ENCODE measurements at regions not wholly inside any gene's neighbourhood (a gene's known extent, or its start where the extent isn't known, plus 50 kb on each side); places are given as distances from the start of the nearest gene placed in this dataset.
"Not testable (repeated sequence)": the region's sequence is repeated elsewhere in the genome, so short reads cannot be mapped to it uniquely, and the experiment has no call there.

DNA sequence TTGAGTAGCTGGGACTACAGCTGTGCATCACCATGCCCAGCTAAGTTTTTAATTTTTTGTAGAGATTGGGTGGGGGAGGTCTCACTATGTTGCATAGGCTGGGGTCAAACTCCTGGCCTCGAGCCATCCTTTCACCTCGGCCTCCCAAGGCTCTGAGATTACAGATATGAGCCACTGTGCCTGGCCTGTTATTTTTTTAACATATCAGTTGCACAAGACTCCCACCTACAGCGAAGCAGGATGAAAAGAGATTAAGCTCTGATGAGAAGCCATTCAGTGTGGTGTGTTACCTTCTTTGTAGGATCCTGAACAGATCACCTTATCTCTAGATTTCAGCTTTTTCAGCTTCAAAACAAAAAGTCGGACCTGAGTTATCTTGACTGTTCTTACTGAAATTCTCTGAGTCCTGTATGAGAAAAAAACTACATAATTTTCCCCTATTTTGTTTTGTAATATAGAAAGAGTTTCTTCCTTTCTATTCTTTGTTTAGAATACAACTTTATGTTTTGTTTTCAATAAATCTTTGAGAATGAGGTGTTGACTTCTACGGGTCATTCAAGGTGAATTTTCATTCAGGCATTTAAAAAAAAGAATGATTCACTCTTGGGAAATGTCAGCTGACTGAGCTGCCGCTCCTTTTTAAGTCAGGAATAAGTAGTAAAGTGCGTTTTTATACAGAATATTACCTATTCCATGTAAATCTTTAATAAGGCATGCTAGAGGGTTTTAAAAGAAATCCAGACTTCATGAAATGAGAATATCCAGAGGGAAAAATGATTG, 134.6 kb downstream of the ARSF start:
- H3K4me3 ChIP-seq (ENCODE audit: low read depth, low read length), result no peak overlapping the region
- no peak for DNase-seq (ENCODE audit: low read depth)
- TF ChIP-seq MAX (IDR thresholded peaks at IDR 0.05; ENCODE audit: low read depth, low read length) (no peak), MYC (IDR thresholded peaks at IDR 0.05; ENCODE audit: low read depth, low read length) (no peak), POLR2A (IDR thresholded peaks at IDR 0.05; ENCODE audit: extremely low read depth, insufficient read length) (no peak), CTCF (IDR thresholded peaks at IDR 0.05; ENCODE audit: low read depth, low read length) (no peak)

DNA sequence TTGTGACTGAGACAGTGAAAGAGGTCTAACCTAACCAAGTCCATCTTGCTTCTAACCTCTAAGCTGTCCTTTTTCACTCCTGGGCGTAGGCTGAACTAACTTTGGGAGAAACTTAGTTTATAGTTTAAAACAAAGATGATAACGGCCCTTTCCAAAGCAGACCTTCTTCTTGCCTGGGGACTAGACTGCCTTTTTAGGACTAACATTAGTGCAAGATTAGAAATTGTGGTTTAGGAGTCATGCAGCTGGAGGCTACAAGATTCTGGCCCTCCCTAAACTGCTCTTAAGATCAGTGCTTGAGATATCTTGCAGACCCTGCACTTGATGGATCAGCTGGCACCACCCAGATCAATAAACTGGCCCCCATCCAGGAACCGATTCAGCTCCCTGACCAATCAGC, 130.9 kb downstream of the ARSF start:
- not testable (repeated sequence) for DNase-seq (ENCODE audit: low read depth)

DNA sequence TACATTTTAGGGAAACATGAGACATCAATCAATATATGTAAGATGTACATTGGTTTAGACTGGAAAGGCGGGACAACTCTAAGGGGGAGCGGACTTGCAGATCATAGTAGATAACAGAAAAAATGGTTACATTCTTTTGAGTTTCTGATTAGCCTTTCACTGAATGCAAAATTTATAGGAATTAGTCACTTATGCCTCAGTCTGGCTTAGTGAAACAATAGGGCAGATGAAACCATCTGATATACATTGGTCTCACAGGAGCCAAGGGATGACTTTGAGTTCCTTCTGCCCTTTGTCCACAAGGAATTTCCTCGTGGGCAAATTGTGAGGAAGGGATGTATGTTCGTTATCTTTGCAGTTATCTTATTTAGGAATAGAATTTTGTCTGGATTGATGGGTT, 128.2 kb downstream of the ARSF start:
- TF ChIP-seq POLR2A (IDR thresholded peaks at IDR 0.05; ENCODE audit: extremely low read depth, insufficient read length) (no peak), MAX (IDR thresholded peaks at IDR 0.05; ENCODE audit: low read depth, low read length) (no peak), MYC (IDR thresholded peaks at IDR 0.05; ENCODE audit: low read depth, low read length) (no peak), CTCF (IDR thresholded peaks at IDR 0.05; ENCODE audit: low read depth, low read length) (no peak)
- H3K4me3 ChIP-seq (ENCODE audit: low read depth, low read length), result no peak overlapping the region
- DNase-seq (ENCODE audit: low read depth), result no peak

More for the DNA sequence above, 130.9 kb downstream of the ARSF start:
- not testable (repeated sequence) for H3K4me3 ChIP-seq (ENCODE audit: low read depth, low read length)

- DNase-seq (ENCODE audit: low read depth), result no peak
- TF ChIP-seq MAX (IDR thresholded peaks at IDR 0.05; ENCODE audit: low read depth, low read length) (no peak), MYC (IDR thresholded peaks at IDR 0.05; ENCODE audit: low read depth, low read length) (no peak), CTCF (IDR thresholded peaks at IDR 0.05; ENCODE audit: low read depth, low read length) (no peak), POLR2A (IDR thresholded peaks at IDR 0.05; ENCODE audit: extremely low read depth, insufficient read length) (no peak)
Observed at GRCh38 chrX:3167771-3168170, 126.5 kb downstream of the ARSF start.

DNA sequence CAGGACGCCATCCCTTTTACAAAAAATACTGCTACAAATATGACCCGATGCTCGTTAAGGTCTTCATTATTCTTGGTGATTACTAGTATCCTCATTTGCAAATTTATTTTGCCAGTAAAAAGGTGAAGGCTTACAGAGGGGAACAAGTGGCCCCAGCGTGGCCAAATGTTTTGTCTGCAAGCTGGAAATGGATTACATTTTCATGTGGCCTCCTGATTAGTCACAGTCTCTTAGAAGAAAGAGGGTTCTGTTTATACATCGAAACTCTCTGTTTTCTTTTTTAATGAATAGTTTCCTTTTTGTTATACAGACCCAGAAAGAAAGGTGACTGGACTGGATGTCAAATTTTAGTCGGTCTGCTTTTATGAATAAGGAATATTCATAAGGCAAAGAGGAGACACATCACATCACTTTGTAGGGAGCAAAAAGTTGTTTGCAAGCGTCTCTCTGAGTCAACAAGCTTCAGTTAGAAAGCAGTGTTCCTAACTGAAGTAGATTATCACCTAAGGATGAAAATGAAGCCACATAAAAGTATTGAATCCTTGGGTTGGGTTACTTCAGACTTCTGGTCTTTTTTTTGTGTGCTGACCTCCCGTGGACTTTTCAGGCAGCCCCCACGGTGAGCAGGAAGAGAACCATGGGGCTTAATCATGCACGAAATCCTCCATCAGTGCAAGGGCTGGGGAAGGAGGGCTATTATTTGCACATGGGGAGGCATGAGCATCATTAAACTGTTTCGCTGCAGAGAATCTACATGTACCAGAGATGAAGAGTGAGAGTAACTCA, 125.6 kb downstream of the ARSF start:
- DNase-seq (ENCODE audit: low read depth), result no peak
- TF ChIP-seq POLR2A (IDR thresholded peaks at IDR 0.05; ENCODE audit: extremely low read depth, insufficient read length), result no peak
- no peak for TF ChIP-seq MAX (IDR thresholded peaks at IDR 0.05; ENCODE audit: low read depth, low read length)
- no peak for TF ChIP-seq CTCF (IDR thresholded peaks at IDR 0.05; ENCODE audit: low read depth, low read length)
- no peak for TF ChIP-seq MYC (IDR thresholded peaks at IDR 0.05; ENCODE audit: low read depth, low read length)
- H3K4me3 ChIP-seq (ENCODE audit: low read depth, low read length), result no peak overlapping the region

More at GRCh38 chrX:3167771-3168170, 126.5 kb downstream of the ARSF start:
- H3K4me3 ChIP-seq (ENCODE audit: low read depth, low read length), result no peak overlapping the region

DNA sequence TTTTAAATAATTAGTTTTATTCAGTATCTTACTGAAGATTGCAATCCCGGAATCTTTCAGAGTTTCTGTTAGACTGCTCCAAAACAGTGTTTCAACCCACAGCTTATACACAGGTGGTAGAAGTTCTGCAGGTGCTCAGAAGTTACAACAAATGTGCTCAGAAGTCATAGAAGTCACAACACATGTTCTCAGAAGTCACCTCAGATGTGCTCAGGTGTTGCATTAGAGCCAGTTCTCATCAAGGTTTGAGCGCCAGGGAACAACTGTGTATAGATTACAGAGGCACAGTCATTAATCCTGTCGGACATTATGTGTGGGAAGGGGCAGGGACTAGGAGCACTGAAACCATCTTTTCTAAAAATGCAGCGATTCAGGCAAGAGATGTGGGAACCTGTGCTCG, 124.5 kb downstream of the ARSF start:
- no peak for DNase-seq (ENCODE audit: low read depth)
- no peak overlapping the region for H3K4me3 ChIP-seq (ENCODE audit: low read depth, low read length)
- TF ChIP-seq MAX (IDR thresholded peaks at IDR 0.05; ENCODE audit: low read depth, low read length) (no peak), CTCF (IDR thresholded peaks at IDR 0.05; ENCODE audit: low read depth, low read length) (no peak), POLR2A (IDR thresholded peaks at IDR 0.05; ENCODE audit: extremely low read depth, insufficient read length) (no peak), MYC (IDR thresholded peaks at IDR 0.05; ENCODE audit: low read depth, low read length) (no peak)

Data from NB4 (cell line).